ENCODE measurements at regions not wholly inside any gene's neighbourhood (a gene's known extent, or its start where the extent isn't known, plus 50 kb on each side); places are given as distances from the start of the nearest gene placed in this dataset.
"Not testable (repeated sequence)": the region's sequence is repeated elsewhere in the genome, so short reads cannot be mapped to it uniquely, and the experiment has no call there.

GRCh38 chr3:6739288-6739687 is 121.6 kb upstream of the GRM7 start:
- no peak for DNase-seq

GRCh38 chr3:6743067-6743720 is 117.7 kb upstream of the GRM7 start:
- no peak for DNase-seq

GRCh38 chr3:6746443-6746842 is 114.5 kb upstream of the GRM7 start:
- DNase-seq = no peak

- DNase-seq = no peak
Measured at GRCh38 chr3:6747017-6747416, 113.9 kb upstream of the GRM7 start.

GRCh38 chr3:6750782-6751181 is 110.1 kb upstream of the GRM7 start:
- no peak for DNase-seq

- no peak for DNase-seq
Measured at GRCh38 chr3:6753536-6753935, 107.4 kb upstream of the GRM7 start.

- not testable (repeated sequence) for DNase-seq
Measured at GRCh38 chr3:6769532-6770396, 91.2 kb upstream of the GRM7 start.

- DNase-seq = no peak
Measured at GRCh38 chr3:6770397-6770690, 90.6 kb upstream of the GRM7 start.

GRCh38 chr3:6771171-6771570 is 89.7 kb upstream of the GRM7 start:
- no peak for DNase-seq

- DNase-seq = no peak
Measured at GRCh38 chr3:6779140-6779539, 81.8 kb upstream of the GRM7 start.

- no peak for DNase-seq
Measured at GRCh38 chr3:6781092-6781491, 79.8 kb upstream of the GRM7 start.

GRCh38 chr3:6785726-6786125 is 75.2 kb upstream of the GRM7 start:
- no peak for DNase-seq

- DNase-seq = no peak
Measured at GRCh38 chr3:6791161-6791560, 69.8 kb upstream of the GRM7 start.

GRCh38 chr3:6799264-6799915 is 61.5 kb upstream of the GRM7 start:
- DNase-seq = no peak

- DNase-seq = no peak
Measured at GRCh38 chr3:6803619-6804018, 57.3 kb upstream of the GRM7 start.

- no peak for DNase-seq
Measured at GRCh38 chr3:6805236-6805635, 55.7 kb upstream of the GRM7 start.

GRCh38 chr3:6806991-6807390 is 53.9 kb upstream of the GRM7 start:
- no peak for DNase-seq

- DNase-seq = no peak
Measured at GRCh38 chr3:6807967-6808588, 52.8 kb upstream of the GRM7 start.

- no peak for DNase-seq
Measured at GRCh38 chr3:6809349-6809748, 51.6 kb upstream of the GRM7 start.

Data from COR-L47 (cell line).